ENCODE measurements at regions not wholly inside any gene's neighbourhood (a gene's known extent, or its start where the extent isn't known, plus 50 kb on each side); places are given as distances from the start of the nearest gene placed in this dataset.
"Not testable (repeated sequence)": the region's sequence is repeated elsewhere in the genome, so short reads cannot be mapped to it uniquely, and the experiment has no call there.

GRCh38 chr3:145326666-145327065, 834.3 kb downstream of the PLOD2 start:
- no peak for DNase-seq

- DNase-seq: not testable (repeated sequence)
These were observed 827.6 kb downstream of the PLOD2 start for GRCh38 chr3:145333427-145333826.

- DNase-seq: no peak
These were observed 827.1 kb downstream of the PLOD2 start for GRCh38 chr3:145333931-145334330.

GRCh38 chr3:145355206-145355605, 805.8 kb downstream of the PLOD2 start:
- DNase-seq: no peak

- DNase-seq: no peak
These were observed 803.5 kb downstream of the PLOD2 start for GRCh38 chr3:145357453-145357852.

- DNase-seq: no peak
These were observed 801.9 kb downstream of the PLOD2 start for GRCh38 chr3:145359040-145359439.

GRCh38 chr3:145368748-145369147, 792.2 kb downstream of the PLOD2 start:
- no peak for DNase-seq

- DNase-seq: no peak
These were observed 790.1 kb downstream of the PLOD2 start for GRCh38 chr3:145370870-145371269.

- DNase-seq: no peak
These were observed 783.7 kb downstream of the PLOD2 start for GRCh38 chr3:145377301-145377700.

- DNase-seq: no peak
These were observed 777.6 kb downstream of the PLOD2 start for GRCh38 chr3:145383416-145383815.

- DNase-seq: no peak
These were observed 776.7 kb downstream of the PLOD2 start for GRCh38 chr3:145384307-145384706.

- DNase-seq: no peak
These were observed 773.8 kb downstream of the PLOD2 start for GRCh38 chr3:145387211-145387610.

- DNase-seq: no peak
These were observed 765.6 kb downstream of the PLOD2 start for GRCh38 chr3:145395421-145395820.

- DNase-seq: no peak
These were observed 749.4 kb downstream of the PLOD2 start for GRCh38 chr3:145411605-145412004.

- DNase-seq: no peak
These were observed 743.3 kb downstream of the PLOD2 start for GRCh38 chr3:145417678-145418077.

GRCh38 chr3:145422556-145422955, 738.4 kb downstream of the PLOD2 start:
- no peak for DNase-seq

- DNase-seq: no peak
These were observed 733.6 kb downstream of the PLOD2 start for GRCh38 chr3:145427355-145427754.

- no peak for DNase-seq
These were observed 731.4 kb downstream of the PLOD2 start for GRCh38 chr3:145429546-145429945.

GRCh38 chr3:145448436-145448835, 712.5 kb downstream of the PLOD2 start:
- DNase-seq: no peak

- no peak for DNase-seq
These were observed 710.8 kb downstream of the PLOD2 start for GRCh38 chr3:145450018-145450682.

- DNase-seq: no peak
These were observed 703.0 kb downstream of the PLOD2 start for GRCh38 chr3:145457825-145458552.

- DNase-seq: not testable (repeated sequence)
These were observed 701.3 kb downstream of the PLOD2 start for GRCh38 chr3:145459681-145460080.

GRCh38 chr3:145471976-145472375, 689.0 kb downstream of the PLOD2 start:
- no peak for DNase-seq

GRCh38 chr3:145482735-145483134, 678.2 kb downstream of the PLOD2 start:
- DNase-seq: not testable (repeated sequence)

GRCh38 chr3:145483992-145484391, 677.0 kb downstream of the PLOD2 start:
- DNase-seq: no peak

Measured in T-helper 1 cell (primary cell).